CD8-positive, alpha-beta memory T cell (primary cell): ENCODE measurements at regions not wholly inside any gene's neighbourhood (a gene's known extent, or its start where the extent isn't known, plus 50 kb on each side); places are given as distances from the start of the nearest gene placed in this dataset.
"Not testable (repeated sequence)": the region's sequence is repeated elsewhere in the genome, so short reads cannot be mapped to it uniquely, and the experiment has no call there.

Source experiments
- CTCF ChIA-PET: fragments of 350-600 bp; sonication (Branson Sonifier 250); formaldehyde crosslinking; loops from one replicate; lab custom pipeline; 2021; ENCODE audit warnings: antibody characterized with exemption; lab: Charles Lee
- POLR2A ChIA-PET: fragments of 350-600 bp; sonication (Branson Sonifier 250); formaldehyde crosslinking; loops from one replicate; lab custom pipeline; 2021; ENCODE audit warnings: antibody characterized with exemption; lab: Charles Lee
- DNase-seq, 5 donors: peaks; one replicate each; pipeline versions ENCODE4 v3.0.0 to v3.0.0-alpha.2; 2020 to 2022; ENCODE audit warnings: mixed read lengths in 1 of 5
- H3K27ac ChIP-seq: one replicate; pipeline ENCODE4 v1.7.0; 2013; ENCODE audit warnings: low read depth, mild to moderate bottlenecking, low read length, moderate library complexity
- H3K27me3 ChIP-seq: 2 replicates; pipeline ENCODE4 v1.7.0; 2013; ENCODE audit warnings: low read length, mild to moderate bottlenecking; ENCODE audit not compliant: insufficient read depth, poor library complexity, severe bottlenecking
- H3K36me3 ChIP-seq: 2 replicates; pipeline ENCODE4 v1.7.0; 2013; ENCODE audit warnings: mild to moderate bottlenecking, low read length, moderate library complexity; ENCODE audit not compliant: insufficient read depth
- H3K4me1 ChIP-seq: 2 replicates; pipeline ENCODE4 v1.7.0; 2013; ENCODE audit warnings: mild to moderate bottlenecking, low read length, moderate library complexity; ENCODE audit not compliant: insufficient read depth
- H3K4me3 ChIP-seq: 2 replicates; pipeline ENCODE4 v1.7.0; 2013; ENCODE audit warnings: mild to moderate bottlenecking, low read length
- H3K9me3 ChIP-seq: 2 replicates; pipeline ENCODE4 v1.7.0; 2013; ENCODE audit warnings: mild to moderate bottlenecking, low read length
- H3K27ac Mint-ChIP-seq, 8 donors: one replicate each; pipeline ENCODE4 v1.8.0; 2020 to 2021; ENCODE audit warnings: mixed read lengths in 8 of 8, mild to moderate bottlenecking in 6 of 8, inconsistent platforms in 3 of 8, moderate library complexity in 3 of 8
- H3K27me3 Mint-ChIP-seq, 2 donors: one replicate each; pipeline ENCODE4 v1.8.0; 2020 to 2021; ENCODE audit warnings: mixed read lengths in 2 of 2, mild to moderate bottlenecking in 1 of 2, moderate library complexity in 1 of 2
- H3K36me3 Mint-ChIP-seq, 3 donors: one replicate each; pipeline ENCODE4 v1.8.0; 2020 to 2021; ENCODE audit warnings: mixed read lengths in 3 of 3, inconsistent platforms in 1 of 3, mild to moderate bottlenecking in 1 of 3
- H3K4me1 Mint-ChIP-seq, 3 donors: one replicate each; pipeline ENCODE4 v1.8.0; 2020 to 2021; ENCODE audit warnings: mixed read lengths in 3 of 3, inconsistent platforms in 1 of 3, mild to moderate bottlenecking in 1 of 3
- H3K4me3 Mint-ChIP-seq, 7 donors: one replicate each; pipeline ENCODE4 v1.8.0; 2020 to 2021; ENCODE audit warnings: mixed read lengths in 7 of 7, mild to moderate bottlenecking in 6 of 7, moderate library complexity in 4 of 7, inconsistent platforms in 2 of 7
- H3K9me3 Mint-ChIP-seq, 5 donors: one replicate each; pipeline ENCODE4 v1.8.0; 2020 to 2022; ENCODE audit warnings: mixed read lengths in 5 of 5, mild to moderate bottlenecking in 3 of 5, moderate library complexity in 2 of 5, inconsistent platforms in 1 of 5

- ChIA-PET CTCF (interaction anchor here (1.1 kb wide), 1 partner anchor 14 kb away, joined by 3 read pairs; no protein-coding TSS in a partner anchor), POLR2A (no interaction called here)
Measured at GRCh38 chr9:110007477-110008270, 200.3 kb downstream of the C9orf152 start.

GRCh38 chr9:110008663-110009062, 199.3 kb downstream of the C9orf152 start:
- peaks cover 4% of the 10 kb centered on the region in 2 donors for H3K27me3 Mint-ChIP-seq
- POLR2A ChIA-PET, result no interaction called here
- peaks cover 14 to 30% (median 15%) of the 10 kb centered on the region in 3 donors for H3K4me1 Mint-ChIP-seq
- CTCF ChIA-PET, result no interaction called here
- no peak for DNase-seq
- no peak overlapping the region for H3K27ac Mint-ChIP-seq
- no peaks in the 10 kb centered on the region for H3K27me3 ChIP-seq
- peaks cover 0 to 2% (median 0%) of the 10 kb centered on the region in 3 donors for H3K36me3 Mint-ChIP-seq
- H3K4me3 Mint-ChIP-seq, result no peak overlapping the region
- peaks cover 5% of the 10 kb centered on the region for H3K4me1 ChIP-seq
- no peak overlapping the region for H3K4me3 ChIP-seq
- no peaks in the 10 kb centered on the region for H3K36me3 ChIP-seq
- peaks cover 3 to 10% (median 4%) of the 10 kb centered on the region in 5 donors for H3K9me3 Mint-ChIP-seq
- no peaks in the 10 kb centered on the region for H3K9me3 ChIP-seq
- H3K27ac ChIP-seq, result no peak overlapping the region

More at GRCh38 chr9:110007477-110008270, 200.3 kb downstream of the C9orf152 start:
- Mint-ChIP-seq H3K27me3 (peaks cover 4 to 8% of the 10 kb centered on the region in 2 donors), H3K9me3 (peaks cover 5 to 17% (median 6%) of the 10 kb centered on the region in 5 donors), H3K4me3 (no peak overlapping the region), H3K4me1 (peaks cover 14 to 30% (median 15%) of the 10 kb centered on the region in 3 donors), H3K36me3 (no peaks in the 10 kb centered on the region), H3K27ac (no peak overlapping the region)
- H3K4me1 ChIP-seq, result peaks cover 5% of the 10 kb centered on the region
- no peak overlapping the region for H3K4me3 ChIP-seq
- no peaks in the 10 kb centered on the region for H3K9me3 ChIP-seq
- H3K36me3 ChIP-seq, result no peaks in the 10 kb centered on the region
- DNase-seq, result no peak
- no peaks in the 10 kb centered on the region for H3K27me3 ChIP-seq
- H3K27ac ChIP-seq, result no peak overlapping the region

DNA sequence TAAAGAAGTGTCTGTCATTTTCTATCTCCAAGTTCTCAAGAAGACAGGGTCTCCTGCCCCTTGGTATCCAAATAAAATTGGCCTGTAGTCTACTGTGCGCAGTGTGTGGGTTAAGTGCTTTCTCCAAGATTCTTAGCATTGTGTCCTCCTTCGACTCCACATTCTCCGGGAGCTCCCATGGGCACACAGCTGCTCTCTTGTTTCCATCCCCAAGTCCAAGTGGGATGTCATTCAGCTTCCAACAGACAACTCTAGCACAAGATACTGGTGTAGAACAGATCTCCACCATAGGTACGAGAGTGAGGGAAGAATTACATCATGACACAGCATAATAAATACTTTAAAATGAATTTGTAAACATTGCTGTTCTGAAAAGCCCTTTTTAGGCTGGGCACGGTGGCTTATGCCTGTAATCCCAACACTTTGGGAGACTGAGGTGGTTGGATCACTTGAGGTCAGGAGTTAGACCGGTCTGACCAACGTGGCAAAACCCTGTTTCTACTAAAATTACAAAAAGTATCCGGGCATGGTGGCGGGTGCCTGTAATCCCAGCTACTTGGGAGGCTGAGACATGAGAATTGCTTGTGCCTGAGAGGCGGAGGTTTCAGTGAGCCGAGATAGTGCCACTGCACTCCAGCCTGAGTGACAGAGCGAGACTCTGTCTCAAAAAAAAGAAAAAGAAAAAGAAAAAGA, 196.2 kb downstream of the C9orf152 start:
- POLR2A ChIA-PET, result no interaction called here

DNA sequence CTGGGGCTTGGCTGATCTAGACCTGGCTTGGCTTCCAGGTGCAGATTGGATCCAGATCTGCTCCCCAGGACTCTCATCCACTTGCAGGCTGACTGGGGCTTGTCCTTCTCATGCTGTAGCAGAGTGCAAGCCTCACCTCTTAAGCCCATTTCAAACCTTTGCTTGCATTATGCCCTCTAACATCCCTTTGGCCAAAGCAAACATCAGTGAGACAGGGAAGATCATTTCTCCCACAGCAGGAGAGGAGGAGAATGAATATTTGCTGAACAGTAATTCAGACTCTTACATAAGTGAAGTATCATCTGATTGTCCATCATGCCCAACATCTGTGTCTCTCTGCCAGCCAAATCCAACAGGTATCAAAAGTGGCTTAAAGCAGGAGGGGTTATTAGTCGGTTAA, 194.9 kb downstream of the C9orf152 start:
- H3K27me3 ChIP-seq, result no peaks in the 10 kb centered on the region
- ChIA-PET CTCF (no interaction called here), POLR2A (no interaction called here)
- peaks cover 2 to 8% of the 10 kb centered on the region in 2 donors for H3K27me3 Mint-ChIP-seq
- no peak for DNase-seq
- no peaks in the 10 kb centered on the region for H3K9me3 ChIP-seq
- H3K27ac Mint-ChIP-seq, result no peak overlapping the region
- no peaks in the 10 kb centered on the region for H3K4me1 Mint-ChIP-seq
- no peak overlapping the region for H3K27ac ChIP-seq
- no peaks in the 10 kb centered on the region for H3K36me3 ChIP-seq
- H3K4me3 ChIP-seq, result no peak overlapping the region
- no peak overlapping the region for H3K4me3 Mint-ChIP-seq
- peaks cover 0 to 2% (median 0%) of the 10 kb centered on the region in 3 donors for H3K36me3 Mint-ChIP-seq
- H3K9me3 Mint-ChIP-seq, result no peaks in the 10 kb centered on the region
- H3K4me1 ChIP-seq, result no peaks in the 10 kb centered on the region

More for the DNA sequence above, 196.2 kb downstream of the C9orf152 start:
- H3K9me3 Mint-ChIP-seq, result peaks cover 0 to 3% (median 0%) of the 10 kb centered on the region in 5 donors
- no peak for DNase-seq
- H3K27ac Mint-ChIP-seq, result no peak overlapping the region
- no peak overlapping the region for H3K4me3 Mint-ChIP-seq
- peaks cover 2 to 4% of the 10 kb centered on the region in 2 donors for H3K27me3 Mint-ChIP-seq
- H3K27me3 ChIP-seq, result no peaks in the 10 kb centered on the region
- peaks cover 0 to 2% (median 0%) of the 10 kb centered on the region in 3 donors for H3K36me3 Mint-ChIP-seq
- CTCF ChIA-PET, result no interaction called here
- H3K4me3 ChIP-seq, result no peak overlapping the region
- no peaks in the 10 kb centered on the region for H3K9me3 ChIP-seq
- H3K27ac ChIP-seq, result no peak overlapping the region
- H3K4me1 ChIP-seq, result no peaks in the 10 kb centered on the region
- peaks cover 0 to 8% (median 0%) of the 10 kb centered on the region in 3 donors for H3K4me1 Mint-ChIP-seq
- H3K36me3 ChIP-seq, result no peaks in the 10 kb centered on the region

GRCh38 chr9:110015759-110016158, 192.2 kb downstream of the C9orf152 start:
- no peak for DNase-seq
- Histone ChIP-seq H3K36me3 (no peaks in the 10 kb centered on the region), H3K27me3 (no peaks in the 10 kb centered on the region), H3K27ac (no peak overlapping the region), H3K9me3 (no peaks in the 10 kb centered on the region), H3K4me1 (no peaks in the 10 kb centered on the region), H3K4me3 (no peak overlapping the region)
- CTCF ChIA-PET, result interaction anchor here (1.5 kb wide), 1 partner anchor 13 kb away, joined by 5 read pairs; no protein-coding TSS in a partner anchor
- Mint-ChIP-seq H3K9me3 (no peaks in the 10 kb centered on the region), H3K27me3 (peaks cover 2 to 3% of the 10 kb centered on the region in 2 donors), H3K4me3 (no peak overlapping the region), H3K4me1 (no peaks in the 10 kb centered on the region), H3K27ac (no peak overlapping the region), H3K36me3 (peaks cover 0 to 2% (median 0%) of the 10 kb centered on the region in 3 donors)
- POLR2A ChIA-PET, result no interaction called here

DNA sequence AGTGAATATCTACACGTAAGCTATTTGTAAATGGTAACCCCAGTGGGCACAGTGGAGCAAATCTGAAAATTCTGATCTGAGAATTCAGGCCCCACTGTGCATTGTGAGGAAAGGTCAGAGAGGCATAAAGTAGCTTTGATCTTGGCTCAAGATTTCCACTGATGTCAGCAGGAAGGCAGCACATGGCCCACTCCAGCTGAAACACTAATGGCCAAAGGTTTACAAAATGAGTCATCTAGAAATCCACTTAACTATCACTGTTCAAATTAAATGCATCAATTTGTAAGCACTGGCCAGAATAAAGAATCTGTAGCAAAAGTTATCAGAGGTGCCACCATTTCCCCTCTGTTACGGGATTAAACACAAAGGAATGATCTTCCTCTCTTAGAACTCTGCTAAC, 191.6 kb downstream of the C9orf152 start:
- H3K4me3 Mint-ChIP-seq, result no peak overlapping the region
- H3K9me3 Mint-ChIP-seq, result no peaks in the 10 kb centered on the region
- peaks cover 0 to 2% (median 0%) of the 10 kb centered on the region in 3 donors for H3K36me3 Mint-ChIP-seq
- H3K36me3 ChIP-seq, result no peaks in the 10 kb centered on the region
- ChIA-PET CTCF (interaction anchor here (1.5 kb wide), 1 partner anchor 12 kb away, joined by 5 read pairs; no protein-coding TSS in a partner anchor), POLR2A (no interaction called here)
- H3K9me3 ChIP-seq, result no peaks in the 10 kb centered on the region
- no peaks in the 10 kb centered on the region for H3K4me1 Mint-ChIP-seq
- H3K27ac Mint-ChIP-seq, result no peak overlapping the region
- peaks cover 2 to 3% of the 10 kb centered on the region in 2 donors for H3K27me3 Mint-ChIP-seq
- no peak for DNase-seq
- no peak overlapping the region for H3K27ac ChIP-seq
- no peaks in the 10 kb centered on the region for H3K27me3 ChIP-seq
- H3K4me1 ChIP-seq, result no peaks in the 10 kb centered on the region
- no peak overlapping the region for H3K4me3 ChIP-seq

- H3K9me3 ChIP-seq, H3K27me3 ChIP-seq, H3K4me1 ChIP-seq, H3K27ac Mint-ChIP-seq, DNase-seq, H3K9me3 Mint-ChIP-seq, CTCF ChIA-PET, POLR2A ChIA-PET, H3K27me3 Mint-ChIP-seq, H3K36me3 Mint-ChIP-seq, H3K4me3 ChIP-seq, H3K27ac ChIP-seq, H3K4me3 Mint-ChIP-seq, H3K4me1 Mint-ChIP-seq, H3K36me3 ChIP-seq: not testable (repeated sequence)
Measured at GRCh38 chr9:110020216-110020615, 187.7 kb downstream of the C9orf152 start.

GRCh38 chr9:110021891-110022290, 186.1 kb downstream of the C9orf152 start:
- no peaks in the 10 kb centered on the region for H3K9me3 Mint-ChIP-seq
- DNase-seq, result no peak
- Histone ChIP-seq H3K27me3 (no peaks in the 10 kb centered on the region), H3K9me3 (no peaks in the 10 kb centered on the region), H3K36me3 (no peaks in the 10 kb centered on the region), H3K27ac (no peak overlapping the region), H3K4me1 (no peaks in the 10 kb centered on the region), H3K4me3 (no peak overlapping the region)
- ChIA-PET POLR2A (no interaction called here), CTCF (interaction anchor here (0.9 kb wide), 1 partner anchor 15 kb away, joined by 3 read pairs; no protein-coding TSS in a partner anchor)
- H3K27me3 Mint-ChIP-seq, result peaks cover 2 to 3% of the 10 kb centered on the region in 2 donors
- no peak overlapping the region for H3K27ac Mint-ChIP-seq
- H3K4me3 Mint-ChIP-seq, result no peak overlapping the region
- H3K36me3 Mint-ChIP-seq, result peaks cover 0 to 4% (median 0%) of the 10 kb centered on the region in 3 donors
- H3K4me1 Mint-ChIP-seq, result peaks cover 0 to 7% (median 3%) of the 10 kb centered on the region in 3 donors
